Activated T-cell treated with anti-CD3 and anti-CD28 coated beads, Interleukin-2, amount 50 U/mL, for 24 hours (primary cell): ENCODE measurements at regions not wholly inside any gene's neighbourhood (a gene's known extent, or its start where the extent isn't known, plus 50 kb on each side); places are given as distances from the start of the nearest gene placed in this dataset.

Source experiments
- DNase-seq: peaks from one replicate; pipeline ENCODE4 v3.0.0-alpha.2; 2020
- H3K27ac Mint-ChIP-seq: 2 replicates; pipeline ENCODE4 v1.8.0; 2020; ENCODE audit warnings: mild to moderate bottlenecking, mixed read lengths
- H3K27me3 Mint-ChIP-seq: 2 replicates; pipeline ENCODE4 v1.8.0; 2020; ENCODE audit warnings: mixed read lengths
- H3K36me3 Mint-ChIP-seq: 2 replicates; pipeline ENCODE4 v1.8.0; 2020; ENCODE audit warnings: low read depth, mixed read lengths
- H3K4me1 Mint-ChIP-seq: 2 replicates; pipeline ENCODE4 v1.8.0; 2020; ENCODE audit warnings: low read depth, mixed read lengths
- H3K4me3 Mint-ChIP-seq: 2 replicates; pipeline ENCODE4 v1.8.0; 2020; ENCODE audit warnings: mild to moderate bottlenecking, moderate library complexity, mixed read lengths
- H3K9me3 Mint-ChIP-seq: 2 replicates; pipeline ENCODE4 v1.8.0; 2020; ENCODE audit warnings: mixed read lengths

DNA sequence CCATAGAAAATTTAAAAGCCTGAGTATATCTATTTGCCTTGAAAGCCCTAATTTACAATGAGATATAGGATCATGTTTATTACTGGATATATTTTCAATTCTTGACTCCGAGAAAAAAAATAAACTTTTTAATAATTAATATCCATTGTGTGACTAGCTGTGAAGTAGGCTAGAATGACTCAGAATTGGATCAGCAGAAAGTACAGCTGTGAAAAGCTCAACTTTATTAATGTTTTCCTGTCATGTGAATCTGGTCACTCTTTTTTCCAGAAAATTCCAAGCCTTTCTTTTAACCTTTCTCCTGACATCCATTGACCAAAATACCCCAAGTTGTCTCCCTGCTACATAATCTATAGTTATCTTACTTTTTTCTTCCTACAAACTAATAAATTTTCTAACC, 171.8 kb upstream of the PACRGL start:
- Mint-ChIP-seq H3K9me3 (no peaks in the 10 kb centered on the region), H3K27me3 (no peaks in the 10 kb centered on the region), H3K4me3 (no peak overlapping the region), H3K36me3 (no peaks in the 10 kb centered on the region), H3K27ac (no peak overlapping the region), H3K4me1 (no peaks in the 10 kb centered on the region)
- DNase-seq, result no peak

DNA sequence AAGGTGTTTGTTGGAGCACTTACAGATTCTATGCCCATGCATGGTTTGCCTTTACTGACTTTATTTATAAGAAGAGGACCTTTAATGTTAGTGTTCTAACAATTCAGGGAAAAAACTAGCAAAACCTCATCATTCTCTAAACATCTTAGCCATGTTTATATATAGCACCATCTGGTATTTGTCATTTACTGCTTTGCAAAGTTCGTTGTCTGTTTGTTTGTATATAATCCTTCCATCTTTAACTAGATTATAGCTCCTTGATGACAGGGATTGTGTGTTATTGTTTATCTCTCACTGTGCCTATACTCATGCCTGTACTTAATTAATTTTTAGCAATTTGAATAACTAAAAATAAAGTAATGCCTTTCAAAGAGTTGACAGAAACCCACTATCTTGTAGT, 170.6 kb upstream of the PACRGL start:
- H3K4me1 Mint-ChIP-seq, result no peaks in the 10 kb centered on the region
- H3K27me3 Mint-ChIP-seq, result no peaks in the 10 kb centered on the region
- H3K9me3 Mint-ChIP-seq, result no peaks in the 10 kb centered on the region
- H3K4me3 Mint-ChIP-seq, result no peak overlapping the region
- H3K36me3 Mint-ChIP-seq, result no peaks in the 10 kb centered on the region
- DNase-seq, result no peak
- H3K27ac Mint-ChIP-seq, result no peak overlapping the region

- Mint-ChIP-seq H3K4me3 (no peak overlapping the region), H3K36me3 (no peaks in the 10 kb centered on the region), H3K4me1 (no peaks in the 10 kb centered on the region), H3K27me3 (no peaks in the 10 kb centered on the region), H3K27ac (no peak overlapping the region), H3K9me3 (no peaks in the 10 kb centered on the region)
- DNase-seq, result no peak
Measured at GRCh38 chr4:20532116-20532790, 168.0 kb upstream of the PACRGL start.

DNA sequence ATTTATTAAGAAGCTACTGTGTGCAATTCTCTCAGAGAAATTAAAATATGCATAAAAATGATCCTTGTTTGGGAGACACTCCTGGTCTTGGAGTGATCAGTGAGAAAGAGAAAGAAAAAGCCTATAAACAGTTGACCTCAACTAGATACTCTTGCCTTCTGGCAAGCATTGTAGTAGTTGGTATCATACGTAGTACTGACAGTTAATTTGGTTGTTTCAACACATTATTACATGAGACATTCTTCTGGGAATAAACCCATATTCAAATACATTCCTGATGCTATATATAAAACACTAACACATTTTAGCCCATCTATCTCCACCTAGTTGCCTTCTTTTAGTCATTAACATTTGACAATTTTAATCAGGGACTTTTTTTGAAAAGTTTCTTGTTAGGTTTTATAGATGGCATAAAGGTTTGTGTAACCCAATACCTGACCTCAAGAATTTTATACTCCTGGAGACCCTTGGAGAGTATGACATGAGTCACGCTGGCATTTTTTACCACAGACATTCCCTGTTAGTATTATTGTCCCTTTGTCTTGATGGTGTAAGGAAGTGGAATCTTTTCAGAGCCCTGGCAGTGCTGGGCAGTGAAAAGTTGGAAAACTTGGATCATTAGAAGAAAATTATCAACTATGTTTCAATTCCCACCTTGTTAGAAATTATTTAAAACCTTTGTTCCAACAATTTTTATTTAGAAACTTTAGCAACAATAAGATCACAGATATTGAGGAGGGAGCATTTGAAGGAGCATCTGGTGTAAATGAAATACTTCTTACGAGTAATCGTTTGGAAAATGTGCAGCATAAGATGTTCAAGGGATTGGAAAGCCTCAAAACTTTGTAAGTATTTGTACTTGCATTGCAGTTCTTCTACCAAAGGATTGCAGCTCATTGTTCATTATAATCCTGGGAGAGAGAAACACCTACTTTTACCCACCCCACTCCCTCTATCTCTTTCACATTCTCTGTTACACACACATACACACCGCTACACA, 167.1 kb upstream of the PACRGL start:
- Mint-ChIP-seq H3K9me3 (no peaks in the 10 kb centered on the region), H3K36me3 (no peaks in the 10 kb centered on the region), H3K27ac (no peak overlapping the region), H3K27me3 (no peaks in the 10 kb centered on the region), H3K4me1 (no peaks in the 10 kb centered on the region), H3K4me3 (no peak overlapping the region)
- no peak for DNase-seq

- H3K27me3 Mint-ChIP-seq, result no peaks in the 10 kb centered on the region
- DNase-seq, result no peak
- H3K4me3 Mint-ChIP-seq, result no peak overlapping the region
- no peaks in the 10 kb centered on the region for H3K9me3 Mint-ChIP-seq
- no peaks in the 10 kb centered on the region for H3K4me1 Mint-ChIP-seq
- H3K36me3 Mint-ChIP-seq, result no peaks in the 10 kb centered on the region
- no peak overlapping the region for H3K27ac Mint-ChIP-seq
Measured at GRCh38 chr4:20538905-20539304, 161.4 kb upstream of the PACRGL start.

GRCh38 chr4:20543131-20543530, 157.1 kb upstream of the PACRGL start:
- no peak overlapping the region for H3K27ac Mint-ChIP-seq
- DNase-seq, result no peak
- H3K4me1 Mint-ChIP-seq, result no peaks in the 10 kb centered on the region
- no peaks in the 10 kb centered on the region for H3K36me3 Mint-ChIP-seq
- no peaks in the 10 kb centered on the region for H3K9me3 Mint-ChIP-seq
- no peak overlapping the region for H3K4me3 Mint-ChIP-seq
- H3K27me3 Mint-ChIP-seq, result no peaks in the 10 kb centered on the region

- no peaks in the 10 kb centered on the region for H3K27me3 Mint-ChIP-seq
- no peak overlapping the region for H3K4me3 Mint-ChIP-seq
- no peak for DNase-seq
- no peaks in the 10 kb centered on the region for H3K9me3 Mint-ChIP-seq
- no peaks in the 10 kb centered on the region for H3K4me1 Mint-ChIP-seq
- H3K27ac Mint-ChIP-seq, result no peak overlapping the region
- H3K36me3 Mint-ChIP-seq, result no peaks in the 10 kb centered on the region
Measured at GRCh38 chr4:20544645-20545044, 155.6 kb upstream of the PACRGL start.

DNA sequence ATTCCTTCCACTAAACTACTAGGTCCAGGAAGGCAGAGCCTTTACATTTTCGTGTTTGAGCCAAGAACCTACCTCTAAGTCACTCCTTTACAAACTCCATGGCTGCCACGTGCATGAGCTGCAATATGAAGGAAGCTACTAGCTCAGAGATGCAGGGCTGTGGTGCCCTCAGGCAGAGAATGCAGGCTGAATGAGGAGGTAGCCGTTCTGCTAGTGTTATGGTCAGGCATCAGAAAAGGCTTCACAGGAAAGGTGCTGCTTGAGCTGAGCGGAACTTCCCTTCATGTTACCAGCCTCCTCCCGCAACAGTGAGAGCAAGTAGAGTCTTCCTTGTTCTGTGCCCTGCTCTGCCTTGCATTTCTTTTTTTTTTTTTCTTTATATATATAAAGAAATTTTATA, 148.3 kb upstream of the PACRGL start:
- no peak for DNase-seq
- Mint-ChIP-seq H3K27ac (no peak overlapping the region), H3K36me3 (no peaks in the 10 kb centered on the region), H3K4me3 (no peak overlapping the region), H3K27me3 (no peaks in the 10 kb centered on the region), H3K4me1 (no peaks in the 10 kb centered on the region), H3K9me3 (no peaks in the 10 kb centered on the region)

DNA sequence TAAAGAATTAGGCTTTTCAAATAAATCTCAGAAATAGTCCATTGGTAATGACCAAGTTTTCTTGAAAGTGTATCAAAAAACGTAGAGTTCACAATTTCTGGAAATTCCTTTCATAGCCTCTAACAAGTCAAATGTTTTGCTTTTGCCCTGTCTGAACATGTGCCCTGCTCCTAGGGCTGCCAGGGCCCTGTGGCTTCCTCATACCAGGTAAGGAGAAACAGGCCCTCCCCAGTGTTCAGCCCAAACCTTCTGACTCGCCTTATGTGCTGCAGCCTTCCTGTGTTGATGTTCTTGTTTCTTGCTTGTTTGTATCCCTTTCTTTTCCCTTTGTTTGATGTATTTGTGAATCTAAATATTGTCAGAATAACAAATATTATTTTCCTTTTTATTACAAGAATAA, 146.1 kb upstream of the PACRGL start:
- no peak overlapping the region for H3K4me3 Mint-ChIP-seq
- no peaks in the 10 kb centered on the region for H3K4me1 Mint-ChIP-seq
- H3K36me3 Mint-ChIP-seq, result no peaks in the 10 kb centered on the region
- no peaks in the 10 kb centered on the region for H3K9me3 Mint-ChIP-seq
- no peak overlapping the region for H3K27ac Mint-ChIP-seq
- H3K27me3 Mint-ChIP-seq, result no peaks in the 10 kb centered on the region
- DNase-seq, result no peak

DNA sequence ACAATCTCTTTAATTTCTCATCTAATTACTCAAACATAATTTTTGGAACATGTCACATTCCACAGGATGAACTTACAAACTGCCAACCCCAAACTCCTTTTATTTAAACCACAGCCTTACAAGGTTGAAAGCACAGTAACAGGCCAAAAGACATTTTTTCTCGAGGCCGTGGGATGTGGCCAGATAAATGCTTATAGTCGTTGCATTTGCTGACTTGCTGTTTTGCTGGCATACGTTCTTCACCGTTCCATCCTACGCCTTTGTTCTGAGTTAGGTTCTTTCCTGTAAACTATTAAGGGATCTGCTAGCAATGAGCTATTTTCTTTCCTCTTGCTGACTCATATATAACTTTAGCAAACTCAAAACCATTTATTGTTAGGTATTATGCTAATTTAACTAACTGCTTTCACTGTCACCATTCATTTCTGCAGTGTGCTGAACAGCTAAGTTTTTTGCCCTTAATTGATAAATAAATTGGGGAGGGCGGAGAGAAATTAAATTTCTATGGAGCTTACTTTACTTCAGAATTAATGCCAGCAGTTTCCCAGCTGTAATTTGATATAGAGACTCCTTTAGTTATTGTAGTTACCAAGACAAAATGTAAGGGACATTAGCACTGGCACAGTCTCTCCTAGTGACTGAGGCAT, 135.1 kb upstream of the PACRGL start:
- no peak for DNase-seq
- no peaks in the 10 kb centered on the region for H3K9me3 Mint-ChIP-seq
- H3K4me1 Mint-ChIP-seq, result no peaks in the 10 kb centered on the region
- no peaks in the 10 kb centered on the region for H3K27me3 Mint-ChIP-seq
- no peak overlapping the region for H3K4me3 Mint-ChIP-seq
- H3K27ac Mint-ChIP-seq, result no peak overlapping the region
- no peaks in the 10 kb centered on the region for H3K36me3 Mint-ChIP-seq

- Mint-ChIP-seq H3K9me3 (no peaks in the 10 kb centered on the region), H3K27me3 (no peaks in the 10 kb centered on the region), H3K36me3 (no peaks in the 10 kb centered on the region), H3K4me1 (no peaks in the 10 kb centered on the region), H3K4me3 (no peak overlapping the region), H3K27ac (no peak overlapping the region)
- no peak for DNase-seq
Measured at GRCh38 chr4:20570981-20571715, 129.1 kb upstream of the PACRGL start.

- Mint-ChIP-seq H3K36me3 (no peaks in the 10 kb centered on the region), H3K9me3 (no peaks in the 10 kb centered on the region), H3K27ac (no peak overlapping the region), H3K4me3 (no peak overlapping the region), H3K27me3 (no peaks in the 10 kb centered on the region), H3K4me1 (no peaks in the 10 kb centered on the region)
- no peak for DNase-seq
Measured at GRCh38 chr4:20572976-20573375, 127.3 kb upstream of the PACRGL start.

GRCh38 chr4:20574986-20575385, 125.3 kb upstream of the PACRGL start:
- H3K27ac Mint-ChIP-seq, result no peak overlapping the region
- H3K9me3 Mint-ChIP-seq, result no peaks in the 10 kb centered on the region
- H3K4me1 Mint-ChIP-seq, result no peaks in the 10 kb centered on the region
- no peak overlapping the region for H3K4me3 Mint-ChIP-seq
- H3K36me3 Mint-ChIP-seq, result no peaks in the 10 kb centered on the region
- no peak for DNase-seq
- H3K27me3 Mint-ChIP-seq, result no peaks in the 10 kb centered on the region

GRCh38 chr4:20575486-20575885, 124.8 kb upstream of the PACRGL start:
- Mint-ChIP-seq H3K36me3 (no peaks in the 10 kb centered on the region), H3K4me1 (no peaks in the 10 kb centered on the region), H3K9me3 (no peaks in the 10 kb centered on the region), H3K27me3 (no peaks in the 10 kb centered on the region), H3K27ac (no peak overlapping the region), H3K4me3 (no peak overlapping the region)
- DNase-seq, result no peak
